ENCODE measurements at regions not wholly inside any gene's neighbourhood (a gene's known extent, or its start where the extent isn't known, plus 50 kb on each side); places are given as distances from the start of the nearest gene placed in this dataset.

- no peak for DNase-seq (ENCODE audit: low spot score)
Observed at GRCh38 chr5:168064457-168064856, 227.0 kb upstream of the WWC1 start.

- DNase-seq (ENCODE audit: low spot score): no peak
Observed at GRCh38 chr5:168064933-168065622, 226.4 kb upstream of the WWC1 start.

GRCh38 chr5:168066536-168067208 lies 224.8 kb upstream of the WWC1 start:
- DNase-seq (ENCODE audit: low spot score): no peak

GRCh38 chr5:168070761-168071160 lies 220.7 kb upstream of the WWC1 start:
- DNase-seq (ENCODE audit: low spot score): no peak

- no peak for DNase-seq (ENCODE audit: low spot score)
Observed at GRCh38 chr5:168072665-168073064, 218.8 kb upstream of the WWC1 start.

GRCh38 chr5:168073311-168073710 lies 218.1 kb upstream of the WWC1 start:
- no peak for DNase-seq (ENCODE audit: low spot score)

- DNase-seq (ENCODE audit: low spot score): no peak
Observed at GRCh38 chr5:168073991-168074800, 217.2 kb upstream of the WWC1 start.

GRCh38 chr5:168075387-168075786 lies 216.1 kb upstream of the WWC1 start:
- no peak for DNase-seq (ENCODE audit: low spot score)

- no peak for DNase-seq (ENCODE audit: low spot score)
Observed at GRCh38 chr5:168076561-168076991, 214.9 kb upstream of the WWC1 start.

- no peak for DNase-seq (ENCODE audit: low spot score)
Observed at GRCh38 chr5:168085261-168086031, 206.0 kb upstream of the WWC1 start.

- no peak for DNase-seq (ENCODE audit: low spot score)
Observed at GRCh38 chr5:168086104-168086610, 205.3 kb upstream of the WWC1 start.

GRCh38 chr5:168086746-168087145 lies 204.7 kb upstream of the WWC1 start:
- no peak for DNase-seq (ENCODE audit: low spot score)

GRCh38 chr5:168088410-168089173 lies 202.9 kb upstream of the WWC1 start:
- DNase-seq (ENCODE audit: low spot score): no peak

GRCh38 chr5:168089201-168089887 lies 202.1 kb upstream of the WWC1 start:
- DNase-seq (ENCODE audit: low spot score): no peak

GRCh38 chr5:168092209-168093185 lies 198.9 kb upstream of the WWC1 start:
- DNase-seq (ENCODE audit: low spot score): no peak

- DNase-seq (ENCODE audit: low spot score): no peak
Observed at GRCh38 chr5:168093200-168093910, 198.1 kb upstream of the WWC1 start.

GRCh38 chr5:168096525-168096924 lies 194.9 kb upstream of the WWC1 start:
- DNase-seq (ENCODE audit: low spot score): no peak

- no peak for DNase-seq (ENCODE audit: low spot score)
Observed at GRCh38 chr5:168097876-168098653, 193.4 kb upstream of the WWC1 start.
